ENCODE measurements at regions not wholly inside any gene's neighbourhood (a gene's known extent, or its start where the extent isn't known, plus 50 kb on each side); places are given as distances from the start of the nearest gene placed in this dataset.

DNA sequence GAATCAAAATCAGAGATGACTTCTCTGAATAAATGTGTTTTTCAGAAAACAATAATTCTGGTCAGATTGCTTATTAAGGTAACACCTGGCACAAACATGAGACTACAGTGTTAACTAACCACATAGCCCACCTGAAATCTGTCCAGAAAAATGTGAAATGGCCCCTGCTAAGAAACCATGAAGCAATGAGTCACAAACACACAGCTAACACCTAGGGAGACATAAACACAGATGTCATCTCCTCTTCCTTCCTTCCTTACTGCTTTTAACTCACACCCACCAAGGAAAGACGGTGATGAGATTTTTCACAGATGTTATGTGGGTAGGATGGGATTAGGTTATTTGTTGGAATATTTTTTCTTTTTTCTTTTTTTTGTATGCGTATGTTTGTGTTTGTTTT is 315.0 kb upstream of the STAC start:
- TF ChIP-seq, protein P1, sequence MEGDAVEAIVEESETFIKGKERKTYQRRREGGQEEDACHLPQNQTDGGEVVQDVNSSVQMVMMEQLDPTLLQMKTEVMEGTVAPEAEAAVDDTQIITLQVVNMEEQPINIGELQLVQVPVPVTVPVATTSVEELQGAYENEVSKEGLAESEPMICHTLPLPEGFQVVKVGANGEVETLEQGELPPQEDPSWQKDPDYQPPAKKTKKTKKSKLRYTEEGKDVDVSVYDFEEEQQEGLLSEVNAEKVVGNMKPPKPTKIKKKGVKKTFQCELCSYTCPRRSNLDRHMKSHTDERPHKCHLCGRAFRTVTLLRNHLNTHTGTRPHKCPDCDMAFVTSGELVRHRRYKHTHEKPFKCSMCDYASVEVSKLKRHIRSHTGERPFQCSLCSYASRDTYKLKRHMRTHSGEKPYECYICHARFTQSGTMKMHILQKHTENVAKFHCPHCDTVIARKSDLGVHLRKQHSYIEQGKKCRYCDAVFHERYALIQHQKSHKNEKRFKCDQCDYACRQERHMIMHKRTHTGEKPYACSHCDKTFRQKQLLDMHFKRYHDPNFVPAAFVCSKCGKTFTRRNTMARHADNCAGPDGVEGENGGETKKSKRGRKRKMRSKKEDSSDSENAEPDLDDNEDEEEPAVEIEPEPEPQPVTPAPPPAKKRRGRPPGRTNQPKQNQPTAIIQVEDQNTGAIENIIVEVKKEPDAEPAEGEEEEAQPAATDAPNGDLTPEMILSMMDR (IDR thresholded peaks at IDR 0.05), result no peak
- TF ChIP-seq POLR2A (IDR thresholded peaks at IDR 0.05), result no peak
